ENCODE measurements at regions not wholly inside any gene's neighbourhood (a gene's known extent, or its start where the extent isn't known, plus 50 kb on each side); places are given as distances from the start of the nearest gene placed in this dataset.
"Not testable (repeated sequence)": the region's sequence is repeated elsewhere in the genome, so short reads cannot be mapped to it uniquely, and the experiment has no call there.

DNA sequence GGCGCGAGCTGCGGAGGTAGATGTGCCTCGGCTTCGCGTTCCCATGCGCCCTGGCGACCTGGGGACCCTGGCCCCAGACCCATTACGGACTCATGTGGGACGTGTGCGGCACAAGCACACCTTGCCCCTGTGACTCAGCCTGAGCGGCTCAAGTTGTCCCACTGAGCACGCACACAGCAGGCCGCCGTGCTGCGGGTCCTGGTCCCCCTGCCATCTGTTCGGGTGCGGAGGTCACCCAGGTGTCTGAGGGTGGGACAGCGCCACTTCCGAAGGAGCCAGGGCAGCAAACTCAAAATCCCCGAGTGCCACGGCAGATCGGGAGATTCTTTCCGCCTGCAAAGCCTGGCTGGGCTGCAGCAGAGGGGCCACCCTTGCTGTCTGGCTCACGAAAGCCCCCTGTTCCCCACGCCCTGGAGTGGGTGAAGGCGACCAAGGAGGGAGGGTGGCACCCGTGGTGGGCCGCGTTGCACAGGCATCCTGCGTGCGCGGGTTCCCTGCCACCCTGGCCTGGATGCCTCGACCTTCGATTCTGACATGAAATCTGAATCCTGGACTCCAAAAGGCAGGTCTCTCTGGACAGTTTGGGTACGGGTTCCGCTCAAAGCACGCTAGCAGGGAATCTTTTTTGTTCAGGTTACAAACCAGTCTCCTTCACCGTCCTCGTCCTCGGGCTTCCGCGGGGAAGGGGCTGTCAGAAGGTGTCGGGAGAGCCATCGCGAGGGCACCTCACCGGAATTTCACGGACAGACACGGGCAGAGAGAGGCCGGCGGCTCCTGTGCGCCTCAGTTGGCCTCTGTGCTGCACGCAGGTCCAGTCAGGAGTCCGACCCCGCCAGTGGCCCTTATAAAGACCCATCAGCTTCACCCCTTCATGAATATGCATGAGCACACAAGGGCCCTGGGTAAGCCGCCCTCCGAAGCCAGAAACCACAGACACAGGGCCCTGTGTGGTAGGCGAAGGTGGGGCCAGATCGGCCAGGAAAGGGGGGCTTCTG lies 3926.8 kb upstream of the OR11H1 start:
- TF ChIP-seq, protein P1, sequence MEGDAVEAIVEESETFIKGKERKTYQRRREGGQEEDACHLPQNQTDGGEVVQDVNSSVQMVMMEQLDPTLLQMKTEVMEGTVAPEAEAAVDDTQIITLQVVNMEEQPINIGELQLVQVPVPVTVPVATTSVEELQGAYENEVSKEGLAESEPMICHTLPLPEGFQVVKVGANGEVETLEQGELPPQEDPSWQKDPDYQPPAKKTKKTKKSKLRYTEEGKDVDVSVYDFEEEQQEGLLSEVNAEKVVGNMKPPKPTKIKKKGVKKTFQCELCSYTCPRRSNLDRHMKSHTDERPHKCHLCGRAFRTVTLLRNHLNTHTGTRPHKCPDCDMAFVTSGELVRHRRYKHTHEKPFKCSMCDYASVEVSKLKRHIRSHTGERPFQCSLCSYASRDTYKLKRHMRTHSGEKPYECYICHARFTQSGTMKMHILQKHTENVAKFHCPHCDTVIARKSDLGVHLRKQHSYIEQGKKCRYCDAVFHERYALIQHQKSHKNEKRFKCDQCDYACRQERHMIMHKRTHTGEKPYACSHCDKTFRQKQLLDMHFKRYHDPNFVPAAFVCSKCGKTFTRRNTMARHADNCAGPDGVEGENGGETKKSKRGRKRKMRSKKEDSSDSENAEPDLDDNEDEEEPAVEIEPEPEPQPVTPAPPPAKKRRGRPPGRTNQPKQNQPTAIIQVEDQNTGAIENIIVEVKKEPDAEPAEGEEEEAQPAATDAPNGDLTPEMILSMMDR (conservative IDR thresholded peaks at IDR 0.05 in 1 of 2, IDR thresholded peaks at IDR 0.05 in 1 of 2; ENCODE audit: low read depth in 1 of 2, low read length in 2 of 2), result not testable (repeated sequence)
- not testable (repeated sequence) for TF ChIP-seq EZH2 (IDR thresholded peaks at IDR 0.05; ENCODE audit: low read length, missing control alignments)

All from fibroblast of lung (primary cell).